ENCODE measurements at regions not wholly inside any gene's neighbourhood (a gene's known extent, or its start where the extent isn't known, plus 50 kb on each side); places are given as distances from the start of the nearest gene placed in this dataset.

DNA sequence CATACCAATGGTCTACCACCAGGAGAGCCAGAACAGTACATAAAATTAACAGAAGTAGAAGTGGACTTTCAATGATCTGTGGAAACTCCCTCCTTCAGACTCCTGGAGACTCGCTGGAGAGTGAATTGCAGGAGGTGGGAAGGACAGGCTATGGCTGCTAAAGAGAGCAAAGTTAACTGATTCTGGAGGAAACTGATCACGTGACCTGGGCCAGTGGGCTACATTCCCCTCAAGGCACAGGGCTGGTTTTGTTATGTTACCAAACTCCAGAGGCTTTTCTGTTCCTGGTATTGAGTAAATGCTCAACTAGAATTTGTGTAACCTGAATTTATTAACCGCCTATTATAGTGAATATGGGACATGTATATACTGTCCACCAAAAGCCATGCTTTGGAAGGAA, 372.6 kb downstream of the MTRR start:
- RAD21 ChIA-PET (ENCODE audit: low non-redundant PET in 1 of 2, low total read pairs in 2 of 2, uncharacterized antibody in 2 of 2, unreplicated experiment in 2 of 2), result no interaction called here

More for the DNA sequence above, 372.6 kb downstream of the MTRR start:
- TF ChIP-seq ZFX (IDR thresholded peaks at IDR 0.05) (no peak), POLR2A (IDR thresholded peaks at IDR 0.05; ENCODE audit: borderline replicate concordance, extremely low read depth, insufficient read depth, insufficient read length) (no peak), SP1 (IDR thresholded peaks at IDR 0.05; ENCODE audit: low read depth) (no peak), SIN3A (IDR thresholded peaks at IDR 0.05; ENCODE audit: low read depth) (no peak), SRF (IDR thresholded peaks at IDR 0.05; ENCODE audit: low read depth) (no peak)
- TF ChIP-seq, protein P1, sequence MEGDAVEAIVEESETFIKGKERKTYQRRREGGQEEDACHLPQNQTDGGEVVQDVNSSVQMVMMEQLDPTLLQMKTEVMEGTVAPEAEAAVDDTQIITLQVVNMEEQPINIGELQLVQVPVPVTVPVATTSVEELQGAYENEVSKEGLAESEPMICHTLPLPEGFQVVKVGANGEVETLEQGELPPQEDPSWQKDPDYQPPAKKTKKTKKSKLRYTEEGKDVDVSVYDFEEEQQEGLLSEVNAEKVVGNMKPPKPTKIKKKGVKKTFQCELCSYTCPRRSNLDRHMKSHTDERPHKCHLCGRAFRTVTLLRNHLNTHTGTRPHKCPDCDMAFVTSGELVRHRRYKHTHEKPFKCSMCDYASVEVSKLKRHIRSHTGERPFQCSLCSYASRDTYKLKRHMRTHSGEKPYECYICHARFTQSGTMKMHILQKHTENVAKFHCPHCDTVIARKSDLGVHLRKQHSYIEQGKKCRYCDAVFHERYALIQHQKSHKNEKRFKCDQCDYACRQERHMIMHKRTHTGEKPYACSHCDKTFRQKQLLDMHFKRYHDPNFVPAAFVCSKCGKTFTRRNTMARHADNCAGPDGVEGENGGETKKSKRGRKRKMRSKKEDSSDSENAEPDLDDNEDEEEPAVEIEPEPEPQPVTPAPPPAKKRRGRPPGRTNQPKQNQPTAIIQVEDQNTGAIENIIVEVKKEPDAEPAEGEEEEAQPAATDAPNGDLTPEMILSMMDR (IDR thresholded peaks at IDR 0.05 in 2 of 3, conservative IDR thresholded peaks at IDR 0.05 in 1 of 3; ENCODE audit: borderline replicate concordance in 1 of 3, insufficient read depth in 1 of 3, low read depth in 2 of 3, low read length in 2 of 3), result no peak
- TF ChIP-seq, protein P2, sequence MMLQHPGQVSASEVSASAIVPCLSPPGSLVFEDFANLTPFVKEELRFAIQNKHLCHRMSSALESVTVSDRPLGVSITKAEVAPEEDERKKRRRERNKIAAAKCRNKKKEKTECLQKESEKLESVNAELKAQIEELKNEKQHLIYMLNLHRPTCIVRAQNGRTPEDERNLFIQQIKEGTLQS (IDR thresholded peaks at IDR 0.05), result no peak
- Histone ChIP-seq H3K4me2 (ENCODE audit: low read length) (no peak overlapping the region), H3K79me2 (ENCODE audit: insufficient read depth, low read length) (no peaks in the 10 kb centered on the region), H3K27ac (ENCODE audit: low read depth, low read length) (no peak overlapping the region), H3K9me3 (ENCODE audit: control insufficient read depth in 1 of 2, insufficient read depth in 1 of 2, low read depth in 1 of 2, low read length in 2 of 2) (peaks cover 8 to 26% of the 10 kb centered on the region in 2 experiments; a peak in 2 of 4 replicates), H2AFZ (ENCODE audit: low read depth, low read length, poor library complexity, severe bottlenecking) (no peak overlapping the region), H3K36me3 (ENCODE audit: control insufficient read depth in 1 of 2, insufficient read depth in 2 of 2, low read length in 2 of 2) (no peaks in the 10 kb centered on the region), H3K4me3 (replicated peaks in 1 of 2; ENCODE audit: low read depth in 1 of 2, low read length in 2 of 2) (no peak overlapping the region), H3K27me3 (ENCODE audit: insufficient read depth, low read length) (no peaks in the 10 kb centered on the region), H3K9ac (ENCODE audit: low read length) (no peak overlapping the region), H3K9me2 (ENCODE audit: insufficient read depth) (no peaks in the 10 kb centered on the region), H4K20me1 (ENCODE audit: insufficient read depth) (no peaks in the 10 kb centered on the region), H3K4me1 (ENCODE audit: control insufficient read depth in 1 of 2, insufficient read depth in 2 of 2, low read length in 2 of 2) (no peaks in the 10 kb centered on the region)
- DNase-seq (ENCODE audit: low read depth, low spot score) (no peak), ATAC-seq (no peak)
- CTCF ChIA-PET, result no interaction called here
- no TSS peak for BruUV-seq (replicated peaks)
- POLR2A ChIA-PET, result no interaction called here
- intact Hi-C loops (cut with micrococcal nuclease), result no loop called here
